Stomach smooth muscle (tissue), 2 donors: ENCODE measurements at regions not wholly inside any gene's neighbourhood (a gene's known extent, or its start where the extent isn't known, plus 50 kb on each side); places are given as distances from the start of the nearest gene placed in this dataset.

Source experiments
- H3K27ac ChIP-seq: one replicate; pipeline ENCODE4 v1.7.0; 2013; ENCODE audit warnings: mild to moderate bottlenecking, low read length, inconsistent platforms
- H3K27me3 ChIP-seq, 2 donors: one replicate each; pipeline ENCODE4 v1.7.0; 2013; ENCODE audit warnings: low read length in 2 of 2; ENCODE audit not compliant: insufficient read depth in 2 of 2, control insufficient read depth in 1 of 2
- H3K36me3 ChIP-seq, 2 donors: one replicate each; pipeline ENCODE4 v1.7.0; 2013; ENCODE audit warnings: low read length in 2 of 2; ENCODE audit not compliant: control insufficient read depth in 2 of 2, insufficient read depth in 2 of 2
- H3K4me1 ChIP-seq: one replicate; pipeline ENCODE4 v1.7.0; 2013; ENCODE audit warnings: low read length; ENCODE audit not compliant: control insufficient read depth, insufficient read depth
- H3K4me3 ChIP-seq, 2 donors: one replicate each; pipeline ENCODE4 v1.7.0; 2013; ENCODE audit warnings: low read length in 2 of 2
- H3K9ac ChIP-seq, 2 donors: one replicate each; pipeline ENCODE4 v1.7.0; 2013; ENCODE audit warnings: low read length in 2 of 2, mild to moderate bottlenecking in 1 of 2
- H3K9me3 ChIP-seq, 2 donors: one replicate each; pipeline ENCODE4 v1.7.0; 2013; ENCODE audit warnings: low read length in 2 of 2; ENCODE audit not compliant: control insufficient read depth in 2 of 2
- donor health status: healthy.
- donor health status: Pancreatic carcinoma.

DNA sequence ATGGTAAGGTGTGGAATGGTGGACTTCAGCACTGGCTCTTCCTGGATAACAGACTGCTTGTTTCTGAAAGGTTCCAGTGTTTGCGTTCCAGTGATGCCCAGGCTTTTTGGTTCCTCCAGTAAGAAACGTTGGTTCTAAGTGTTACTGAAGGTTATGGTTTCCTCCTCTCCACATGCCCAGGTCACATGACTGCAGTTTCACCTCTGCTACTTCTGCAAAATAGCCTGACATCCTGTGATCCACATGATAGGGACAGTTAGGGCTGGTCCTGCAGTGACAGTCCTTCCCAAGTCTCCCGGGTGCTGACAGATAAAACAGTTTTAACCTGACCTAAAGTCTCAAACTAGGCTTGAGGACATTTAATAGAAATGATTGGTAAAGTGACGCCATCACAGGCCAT is 132.2 kb upstream of the CST7 start:
- Histone ChIP-seq H3K27me3 (peaks cover 0 to 2% of the 10 kb centered on the region in 2 donors), H3K9ac (no peak overlapping the region), H3K4me1 (no peaks in the 10 kb centered on the region), H3K36me3 (no peaks in the 10 kb centered on the region), H3K9me3 (peaks cover 0 to 6% of the 10 kb centered on the region in 2 donors), H3K4me3 (no peak overlapping the region), H3K27ac (no peak overlapping the region)

DNA sequence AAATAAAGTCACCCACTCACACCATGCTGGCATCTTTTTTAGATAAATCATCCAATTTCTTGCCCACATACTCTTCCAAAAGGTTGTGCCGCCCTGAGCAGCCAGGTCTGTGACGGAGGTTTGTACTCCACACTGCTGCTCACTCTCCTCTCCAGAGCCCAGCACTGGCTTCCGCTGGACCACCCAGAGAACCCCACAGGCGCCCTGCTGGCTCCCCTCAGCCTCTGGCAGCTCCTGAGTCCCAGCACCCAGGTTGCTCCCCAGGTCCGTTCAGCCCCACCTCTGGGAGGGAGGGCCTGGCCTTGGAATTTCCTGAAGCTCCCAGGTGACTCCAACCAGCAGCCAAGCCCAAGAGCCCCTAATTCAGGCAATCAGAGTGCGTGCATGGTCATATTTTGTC is 131.7 kb upstream of the CST7 start:
- Histone ChIP-seq H3K9me3 (peaks cover 0 to 6% of the 10 kb centered on the region in 2 donors), H3K4me1 (no peaks in the 10 kb centered on the region), H3K27me3 (peaks cover 0 to 2% of the 10 kb centered on the region in 2 donors), H3K27ac (no peak overlapping the region), H3K4me3 (no peak overlapping the region), H3K9ac (no peak overlapping the region), H3K36me3 (no peaks in the 10 kb centered on the region)

- Histone ChIP-seq H3K36me3 (no peaks in the 10 kb centered on the region), H3K9ac (no peak overlapping the region), H3K9me3 (peaks cover 0 to 6% of the 10 kb centered on the region in 2 donors), H3K4me1 (no peaks in the 10 kb centered on the region), H3K27me3 (peaks cover 0 to 2% of the 10 kb centered on the region in 2 donors), H3K4me3 (no peak overlapping the region), H3K27ac (no peak overlapping the region)
Observed at GRCh38 chr20:24818056-24818455, 131.0 kb upstream of the CST7 start.

- H3K4me3 ChIP-seq: no peak overlapping the region
- no peak overlapping the region for H3K27ac ChIP-seq
- no peaks in the 10 kb centered on the region for H3K4me1 ChIP-seq
- H3K9ac ChIP-seq: no peak overlapping the region
- peaks cover 0 to 2% of the 10 kb centered on the region in 2 donors for H3K27me3 ChIP-seq
- no peaks in the 10 kb centered on the region for H3K36me3 ChIP-seq
- peaks cover 0 to 6% of the 10 kb centered on the region in 2 donors for H3K9me3 ChIP-seq
Observed at GRCh38 chr20:24819331-24819965, 129.6 kb upstream of the CST7 start.

DNA sequence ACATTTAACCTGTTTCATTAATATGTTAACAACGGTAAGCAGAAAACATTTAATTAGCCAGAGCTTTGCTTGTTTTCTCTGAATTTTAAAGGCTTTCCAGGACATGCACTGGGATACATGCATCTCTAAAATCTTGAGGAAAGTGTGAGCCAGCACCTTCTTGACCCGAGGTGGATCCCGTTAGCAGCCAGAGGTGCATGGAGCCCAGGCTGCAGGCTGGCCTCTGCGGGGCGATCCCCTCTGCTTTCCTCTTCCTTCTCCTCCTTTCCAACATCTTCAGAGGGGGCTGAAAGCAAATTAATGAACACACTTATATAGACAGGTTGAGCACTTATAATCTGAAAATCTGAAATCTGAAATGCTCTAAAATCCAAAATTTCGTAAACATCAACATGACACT is 128.7 kb upstream of the CST7 start:
- Histone ChIP-seq H3K4me3 (no peak overlapping the region), H3K9me3 (peaks cover 0 to 9% of the 10 kb centered on the region in 2 donors), H3K27me3 (peaks cover 0 to 2% of the 10 kb centered on the region in 2 donors), H3K36me3 (no peaks in the 10 kb centered on the region), H3K27ac (no peak overlapping the region), H3K9ac (no peak overlapping the region), H3K4me1 (no peaks in the 10 kb centered on the region)

DNA sequence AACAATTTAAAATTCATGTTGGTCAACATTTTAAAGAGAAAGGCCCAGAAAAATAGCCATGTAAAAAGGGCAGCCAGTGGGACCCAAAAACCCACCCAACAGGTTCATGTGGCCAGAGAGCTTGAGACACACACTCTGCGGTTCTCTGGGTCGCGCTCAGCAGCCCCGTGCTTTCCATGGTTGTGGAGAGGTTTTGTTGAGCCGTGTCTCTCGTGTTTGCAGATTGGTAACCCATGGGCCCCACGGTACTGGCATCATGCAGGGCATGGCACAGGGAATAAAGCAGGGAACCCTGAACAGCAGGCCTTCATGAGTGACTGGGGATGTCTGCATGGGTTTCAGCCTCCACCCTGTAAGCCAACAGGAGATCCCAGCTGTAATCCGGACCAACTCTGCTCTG is 127.7 kb upstream of the CST7 start:
- no peak overlapping the region for H3K4me3 ChIP-seq
- H3K9me3 ChIP-seq: peaks cover 0 to 9% of the 10 kb centered on the region in 2 donors
- H3K9ac ChIP-seq: no peak overlapping the region
- no peak overlapping the region for H3K27ac ChIP-seq
- H3K27me3 ChIP-seq: no peaks in the 10 kb centered on the region
- no peaks in the 10 kb centered on the region for H3K4me1 ChIP-seq
- no peaks in the 10 kb centered on the region for H3K36me3 ChIP-seq

- Histone ChIP-seq H3K4me1 (no peaks in the 10 kb centered on the region), H3K27me3 (no peaks in the 10 kb centered on the region), H3K27ac (no peak overlapping the region), H3K9me3 (peaks cover 0 to 9% of the 10 kb centered on the region in 2 donors), H3K36me3 (no peaks in the 10 kb centered on the region), H3K4me3 (no peak overlapping the region), H3K9ac (no peak overlapping the region)
Observed at GRCh38 chr20:24823176-24823784, 125.8 kb upstream of the CST7 start.

- Histone ChIP-seq H3K27me3 (no peaks in the 10 kb centered on the region), H3K9ac (no peak overlapping the region), H3K4me3 (no peak overlapping the region), H3K4me1 (no peaks in the 10 kb centered on the region), H3K27ac (no peak overlapping the region), H3K36me3 (no peaks in the 10 kb centered on the region), H3K9me3 (peaks cover 0 to 9% of the 10 kb centered on the region in 2 donors)
Observed at GRCh38 chr20:24823989-24824693, 124.9 kb upstream of the CST7 start.

- no peak overlapping the region for H3K4me3 ChIP-seq
- no peak overlapping the region for H3K9ac ChIP-seq
- H3K4me1 ChIP-seq: no peaks in the 10 kb centered on the region
- no peak overlapping the region for H3K27ac ChIP-seq
- no peaks in the 10 kb centered on the region for H3K27me3 ChIP-seq
- H3K9me3 ChIP-seq: peaks cover 3% of the 10 kb centered on the region in 2 donors
- no peaks in the 10 kb centered on the region for H3K36me3 ChIP-seq
Observed at GRCh38 chr20:24825591-24825990, 123.5 kb upstream of the CST7 start.

DNA sequence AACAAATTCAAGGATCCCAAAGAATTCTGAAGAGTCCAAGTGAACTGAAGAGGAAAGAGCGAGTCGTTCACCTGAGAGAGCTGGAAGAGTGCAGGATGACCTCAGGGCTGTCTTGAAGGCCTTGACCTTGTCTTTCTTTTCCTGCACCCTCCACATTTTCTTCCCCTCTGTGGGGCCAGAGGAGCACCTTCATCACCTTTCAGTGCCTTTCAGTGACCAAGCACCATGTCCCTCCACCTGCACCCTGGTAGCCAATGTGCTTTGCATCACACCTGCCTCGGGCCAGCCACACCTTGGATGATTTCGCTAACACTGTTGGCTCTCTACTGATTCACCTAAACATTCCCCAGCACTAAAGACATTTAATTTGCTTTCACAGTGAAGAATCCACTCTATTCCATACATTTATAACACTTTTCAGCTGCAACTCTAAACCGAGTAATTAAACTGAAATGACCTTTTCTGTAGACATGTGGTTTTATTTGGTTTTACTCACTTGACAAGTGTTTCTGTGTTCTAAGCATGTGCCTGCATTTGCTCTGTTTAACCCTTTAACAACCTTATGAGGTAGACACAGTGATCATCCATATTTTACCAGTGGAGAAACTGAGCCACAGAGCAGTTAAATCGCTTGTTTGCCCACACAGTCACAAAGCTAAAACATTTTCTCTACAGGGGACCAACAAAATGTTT is 121.3 kb upstream of the CST7 start:
- no peaks in the 10 kb centered on the region for H3K4me1 ChIP-seq
- peaks cover 3 to 5% of the 10 kb centered on the region in 2 donors for H3K9me3 ChIP-seq
- no peaks in the 10 kb centered on the region for H3K27me3 ChIP-seq
- no peaks in the 10 kb centered on the region for H3K36me3 ChIP-seq
- H3K4me3 ChIP-seq: no peak overlapping the region
- H3K27ac ChIP-seq: no peak overlapping the region
- no peak overlapping the region for H3K9ac ChIP-seq
